ENCODE measurements at regions not wholly inside any gene's neighbourhood (a gene's known extent, or its start where the extent isn't known, plus 50 kb on each side); places are given as distances from the start of the nearest gene placed in this dataset.

DNA sequence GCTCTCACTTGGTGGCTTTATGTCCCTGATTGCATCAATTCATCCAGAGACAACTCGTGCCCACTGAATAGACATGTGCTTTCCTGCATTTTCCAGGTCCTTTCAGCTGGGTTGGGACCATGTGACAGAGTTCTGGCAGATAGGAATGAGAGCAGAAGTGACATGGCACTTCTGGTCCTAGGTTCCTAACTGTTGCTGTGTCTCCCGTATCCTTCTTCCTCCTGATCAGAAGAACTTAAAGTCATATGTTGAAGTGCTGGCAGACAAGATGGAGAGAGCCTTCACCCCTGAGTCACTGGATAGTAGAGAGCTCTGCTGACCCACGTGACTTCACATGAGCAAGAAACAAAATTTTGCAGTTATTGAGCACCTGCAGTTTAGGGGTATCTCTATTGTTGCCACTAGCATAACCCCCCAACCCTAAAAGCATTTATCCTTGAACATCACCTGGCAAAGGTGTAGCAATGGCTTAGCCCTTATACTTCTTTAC, 80.0 kb downstream of the NREP start:
- DNase-seq: no peak

DNA sequence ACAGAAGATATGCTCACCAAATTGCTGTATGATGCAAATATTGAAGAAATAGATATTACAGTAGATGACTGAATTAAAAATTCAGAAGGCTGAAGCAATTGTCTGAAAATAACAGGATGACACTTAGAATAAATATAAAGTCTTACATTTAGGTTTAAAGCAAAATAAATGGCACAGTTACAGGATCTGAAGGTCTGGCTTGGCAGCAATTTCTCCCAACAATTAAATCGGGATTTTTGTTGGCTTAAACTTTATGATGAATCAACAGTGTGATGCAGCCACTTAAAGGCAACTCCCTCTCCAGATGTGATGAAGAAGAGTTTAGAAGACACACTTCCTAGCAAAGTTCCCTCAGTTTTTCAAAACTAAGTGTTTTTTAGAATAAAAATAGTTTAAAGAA, 80.5 kb downstream of the NREP start:
- no peak for DNase-seq

DNA sequence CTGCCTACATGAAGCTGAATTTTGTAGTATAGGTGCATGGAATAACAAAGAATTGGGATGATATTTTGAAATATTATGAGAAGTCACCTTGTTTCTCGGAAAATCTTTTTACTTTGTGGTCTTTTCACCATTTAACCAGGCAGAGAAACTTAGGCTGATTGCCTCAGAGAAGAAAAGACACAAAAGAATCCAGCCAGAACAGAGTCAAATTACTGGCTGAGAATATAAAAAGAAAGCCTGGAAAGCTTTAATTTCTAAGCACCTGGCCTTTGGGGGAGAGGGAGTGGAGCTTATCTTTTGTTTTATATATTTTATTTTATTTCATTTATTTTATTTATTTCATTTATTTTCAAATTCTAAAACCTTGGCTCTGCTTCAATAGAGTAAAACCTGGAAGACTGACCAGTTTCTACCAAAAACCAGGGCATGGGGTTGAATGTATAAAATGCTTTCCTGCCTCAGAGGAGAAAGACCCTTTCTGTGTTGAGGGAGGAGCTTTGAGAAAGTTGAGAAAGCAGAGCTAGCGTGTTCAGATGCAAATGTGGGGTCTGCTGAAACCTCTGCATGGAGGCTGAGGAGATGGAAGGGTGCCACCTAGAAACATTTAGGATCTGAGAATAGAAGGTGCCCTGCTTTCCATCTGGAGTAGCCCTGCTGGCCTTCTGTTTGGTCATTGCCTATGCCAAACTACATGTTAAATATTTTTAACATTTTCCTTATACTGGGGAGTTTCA, 81.6 kb downstream of the NREP start:
- no peak for DNase-seq

DNA sequence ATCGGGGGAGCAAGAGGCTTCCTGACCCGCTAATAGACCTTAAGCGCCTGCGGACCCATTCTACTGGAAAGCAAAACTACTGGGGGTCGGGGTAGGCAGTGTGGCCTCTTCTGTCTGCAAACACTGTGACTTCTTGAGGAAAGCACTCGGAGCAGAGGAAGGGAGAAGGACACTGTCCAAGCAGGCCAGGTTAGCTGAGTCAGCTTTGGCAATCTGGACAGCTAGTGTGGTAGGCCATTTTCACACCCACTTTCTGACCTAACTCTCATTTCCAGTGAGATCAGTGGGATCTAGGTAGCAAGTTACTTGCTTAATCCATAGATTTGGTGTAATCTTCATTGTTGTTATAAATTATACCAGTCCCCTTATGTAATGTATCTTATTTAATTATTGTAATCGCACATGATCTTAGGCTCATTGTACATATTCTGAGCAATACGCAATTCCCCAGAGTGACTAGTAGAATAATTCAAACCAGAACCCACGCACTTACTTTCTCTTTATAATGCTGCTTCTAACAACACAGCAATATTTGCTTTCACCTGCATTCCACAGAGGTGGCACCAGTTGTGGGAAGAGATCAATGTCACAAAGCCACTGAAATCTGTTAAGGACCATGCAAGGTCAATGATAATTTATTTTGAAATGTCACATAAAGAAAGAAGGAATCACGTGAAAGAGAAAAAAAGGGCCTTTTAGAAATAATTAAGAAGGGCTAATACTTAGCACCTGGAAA, 82.9 kb downstream of the NREP start:
- no peak for DNase-seq

DNA sequence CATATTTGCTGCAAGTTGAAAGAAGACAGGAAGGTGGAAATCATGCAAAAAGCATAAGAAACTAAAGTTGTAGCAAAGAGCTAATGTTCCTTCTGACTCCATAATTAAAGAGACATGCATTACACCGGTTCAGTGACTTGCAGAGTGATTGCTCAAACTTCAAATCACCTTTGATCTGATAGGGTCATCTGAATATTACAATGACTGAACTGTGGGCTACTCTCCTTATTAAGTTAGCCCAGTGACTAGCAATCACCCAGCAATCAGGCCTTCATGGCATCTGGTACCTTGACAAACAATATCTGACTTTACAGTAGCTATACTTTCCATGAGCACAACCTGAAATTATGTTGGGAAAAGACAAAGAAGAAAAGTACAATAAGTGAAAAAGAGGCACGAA, 84.9 kb downstream of the NREP start:
- no peak for DNase-seq

DNA sequence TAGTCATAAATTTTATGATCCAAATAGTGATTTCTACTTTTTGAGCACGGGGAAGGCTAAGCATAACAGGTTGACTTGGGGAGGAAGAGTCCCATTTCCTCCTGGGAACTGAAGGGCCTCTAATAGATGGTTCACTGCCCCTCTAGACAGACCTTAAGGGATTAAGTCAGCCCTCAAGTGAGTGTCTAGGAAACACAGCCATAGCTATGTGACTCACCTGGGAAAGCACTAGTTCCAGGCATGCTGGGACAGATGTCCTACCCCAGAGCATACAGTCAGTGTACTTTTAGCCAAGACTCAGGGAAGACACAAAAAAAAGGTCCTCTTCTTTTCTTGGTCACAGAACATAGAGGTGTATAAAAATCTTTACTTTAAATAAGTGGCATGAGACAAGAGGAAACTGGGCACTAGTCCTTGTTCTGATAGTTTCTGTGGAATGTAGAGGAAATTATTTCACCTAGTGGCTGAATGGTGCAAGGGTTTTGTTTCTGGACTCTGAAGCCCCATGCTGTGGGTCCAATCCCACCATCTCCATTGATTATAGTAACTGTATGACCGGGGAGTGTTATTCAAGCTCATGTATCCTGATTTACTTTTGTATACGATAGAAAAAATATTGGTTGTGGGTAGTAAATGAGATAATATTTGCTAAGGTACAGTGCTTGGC, 86.0 kb downstream of the NREP start:
- DNase-seq: no peak

DNA sequence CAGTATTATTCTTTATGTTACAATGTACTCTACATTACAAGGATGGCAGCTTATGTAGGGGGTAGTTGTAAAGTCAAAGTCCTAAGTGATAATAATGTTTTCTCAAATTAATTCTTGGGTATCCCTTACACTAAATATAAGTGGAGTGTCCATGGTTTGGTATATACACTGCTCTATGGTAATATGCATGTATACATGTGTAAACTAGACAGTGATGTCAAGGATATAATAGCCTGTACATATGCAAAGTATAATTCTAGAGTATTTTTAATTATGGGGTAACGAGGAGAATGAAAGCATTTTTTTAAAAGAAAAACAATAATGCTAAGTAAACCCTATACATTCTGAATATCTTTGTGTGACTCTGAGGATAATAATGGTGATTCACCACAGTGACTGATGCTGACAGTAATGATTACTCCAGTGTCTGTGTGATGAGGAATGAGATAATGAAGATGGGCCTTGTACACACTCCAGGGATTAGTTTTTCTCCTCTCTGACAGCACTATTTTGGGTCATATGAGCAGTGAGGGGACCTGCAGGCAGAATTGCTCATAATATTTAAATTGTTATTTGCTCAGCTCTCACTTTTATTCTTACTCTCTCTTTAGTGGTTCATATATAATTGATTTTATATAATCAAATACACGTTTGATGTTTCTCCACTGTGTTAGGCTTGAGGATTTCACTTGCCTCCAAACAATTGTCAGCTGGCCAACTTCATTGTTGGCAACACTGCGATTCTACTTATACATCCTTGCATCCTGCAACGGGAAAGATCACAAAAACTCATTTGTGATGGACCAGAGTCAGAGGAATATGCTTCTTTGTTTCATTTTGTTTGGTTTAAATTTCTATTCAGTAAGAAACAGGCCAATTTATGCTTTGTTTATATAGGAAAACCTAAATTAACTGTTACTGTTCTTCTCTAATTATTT, 88.2 kb downstream of the NREP start:
- no peak for DNase-seq

DNA sequence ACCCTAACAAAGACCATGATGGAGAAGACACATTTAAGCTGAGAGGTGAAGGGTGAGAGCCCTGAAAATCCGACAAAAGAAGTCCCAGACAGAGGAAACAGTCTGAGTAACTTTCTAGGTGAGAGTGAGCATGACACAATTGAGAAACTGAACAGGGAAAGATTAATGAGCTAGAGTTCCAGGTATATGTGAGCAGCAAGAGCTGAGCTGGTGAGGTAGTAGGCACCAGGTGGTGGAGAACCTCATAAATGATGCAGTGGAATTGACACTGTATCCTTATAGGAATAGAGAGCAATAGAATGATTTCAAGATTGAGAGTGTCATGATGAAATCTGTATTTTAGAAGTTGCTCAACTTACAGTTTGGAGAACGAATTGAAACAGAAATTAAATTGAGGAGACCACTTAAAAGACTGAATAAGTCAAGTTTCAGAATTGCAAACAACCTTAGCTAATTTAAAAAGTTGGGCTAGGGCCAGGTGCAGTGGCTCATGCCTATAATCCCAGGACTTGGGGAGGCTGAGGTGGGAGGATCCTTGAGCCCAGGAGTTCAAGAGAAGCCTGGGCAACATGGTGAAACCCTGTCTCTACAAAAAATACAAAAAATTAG, 89.8 kb downstream of the NREP start:
- no peak for DNase-seq

DNA sequence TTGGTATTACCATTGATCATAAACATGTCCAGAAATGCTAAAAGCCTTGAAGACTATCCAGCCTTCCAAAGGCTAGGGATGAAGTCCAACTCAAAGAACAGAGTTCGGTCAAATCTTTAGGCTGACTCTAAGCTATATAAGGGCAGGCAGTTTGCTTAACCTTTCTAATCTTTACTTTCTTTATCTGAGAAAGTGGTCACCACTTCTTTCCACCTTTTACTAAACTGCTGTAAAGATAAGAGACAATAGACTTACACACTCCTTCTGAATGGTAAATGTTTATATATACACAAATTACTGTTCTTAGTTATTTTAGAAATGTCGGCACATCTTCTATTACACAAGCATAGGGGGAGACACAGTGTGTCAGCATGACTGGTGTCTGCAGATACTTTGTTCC, 100.4 kb downstream of the NREP start:
- DNase-seq: no peak

DNA sequence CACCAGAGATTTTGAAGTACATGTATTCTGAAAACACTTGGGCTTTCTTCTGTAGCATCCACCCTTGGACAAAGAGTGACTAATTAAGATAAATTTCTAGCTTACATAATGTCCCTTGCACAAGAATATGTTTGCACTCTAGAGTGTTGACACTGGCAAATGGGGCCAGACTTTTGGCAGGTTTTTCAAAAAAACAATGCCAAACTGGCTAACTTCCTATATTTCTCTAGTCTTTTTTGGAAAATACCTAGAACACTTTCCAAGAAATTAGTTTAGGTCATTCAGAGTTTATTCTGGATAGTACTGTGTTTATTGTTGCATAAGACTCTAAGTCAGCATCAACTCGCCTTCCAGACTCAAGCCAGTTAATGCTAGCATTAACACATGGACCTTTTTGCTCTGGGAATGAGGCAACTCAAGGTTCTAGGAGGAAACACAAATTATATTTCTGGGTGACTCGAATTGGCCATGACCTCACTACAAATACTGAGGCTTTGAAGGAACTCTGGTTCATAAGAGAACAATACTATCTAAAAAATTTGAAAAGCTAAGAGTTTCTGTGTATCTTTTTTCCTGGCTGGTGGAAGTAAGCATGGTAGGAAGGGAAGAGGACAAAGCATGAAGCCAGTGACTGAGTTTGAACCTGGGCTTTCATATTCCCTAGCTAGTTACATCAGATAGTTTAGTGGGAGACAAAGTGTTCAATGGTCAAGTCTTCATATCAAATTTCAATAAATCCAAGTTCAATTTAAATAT, 101.6 kb downstream of the NREP start:
- no peak for DNase-seq

DNA sequence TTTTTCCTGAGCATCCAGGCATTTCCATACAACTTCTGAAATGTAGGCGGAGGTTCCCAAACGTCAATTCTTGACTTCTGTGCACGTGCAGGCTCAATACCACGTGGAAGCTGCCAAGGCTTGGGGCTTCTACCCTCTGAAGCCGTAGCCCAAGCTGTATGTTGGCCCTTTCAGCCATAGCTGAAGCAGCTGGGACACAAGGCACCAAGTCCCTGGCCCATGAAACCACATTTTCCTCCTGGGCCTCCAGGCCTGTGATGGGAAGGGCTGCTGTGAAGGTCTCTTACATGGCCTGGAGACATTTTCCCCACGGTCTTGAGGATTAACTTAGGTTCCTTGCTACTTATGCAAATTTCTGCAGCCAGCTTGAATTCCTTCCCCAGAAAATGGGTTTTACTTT, 103.6 kb downstream of the NREP start:
- no peak for DNase-seq

DNA sequence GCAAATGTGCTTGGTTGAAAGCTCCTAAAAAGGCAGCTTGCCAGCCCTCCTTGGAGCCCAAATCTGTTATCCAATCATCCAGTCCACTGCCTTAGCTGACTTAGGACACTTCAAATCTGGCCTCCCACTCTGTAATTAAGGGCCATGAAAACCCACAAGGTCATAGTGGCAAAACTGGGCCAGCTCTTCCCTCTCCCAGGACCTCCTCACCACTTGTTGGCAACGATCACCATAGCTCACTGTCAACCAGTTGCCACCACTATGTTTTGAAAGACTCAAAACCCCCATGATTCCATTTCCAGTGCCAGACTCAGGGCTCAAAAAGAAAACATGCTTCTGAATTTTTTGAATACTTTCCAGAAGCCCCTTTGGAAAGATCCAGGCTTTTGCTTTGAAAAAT, 107.5 kb downstream of the NREP start:
- DNase-seq: no peak

DNA sequence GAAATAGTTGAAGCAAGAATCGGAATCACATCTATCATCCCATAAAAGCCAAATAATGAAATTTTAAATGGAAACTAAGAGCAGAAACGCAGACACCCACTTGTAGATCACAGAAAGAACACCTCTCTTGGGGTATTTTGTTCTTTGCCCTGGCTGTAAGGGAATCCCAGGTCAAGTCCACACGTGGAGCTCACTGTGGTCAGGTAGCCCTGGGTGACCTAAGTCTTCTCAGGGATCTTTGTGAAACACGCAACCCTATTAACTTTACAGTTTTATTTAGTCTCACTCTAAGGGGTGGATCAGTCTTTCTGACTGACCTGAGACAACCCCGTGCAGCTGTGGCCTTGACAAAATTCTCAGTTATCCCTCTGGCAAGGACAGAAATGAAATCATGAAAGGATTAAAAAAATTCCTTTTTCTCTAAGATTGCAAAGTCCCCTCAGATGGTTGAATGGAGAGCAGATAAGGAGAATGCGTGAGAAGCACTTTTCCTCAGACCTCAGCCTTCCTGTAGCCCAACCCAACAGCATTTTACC, 111.6 kb downstream of the NREP start:
- DNase-seq: no peak

DNA sequence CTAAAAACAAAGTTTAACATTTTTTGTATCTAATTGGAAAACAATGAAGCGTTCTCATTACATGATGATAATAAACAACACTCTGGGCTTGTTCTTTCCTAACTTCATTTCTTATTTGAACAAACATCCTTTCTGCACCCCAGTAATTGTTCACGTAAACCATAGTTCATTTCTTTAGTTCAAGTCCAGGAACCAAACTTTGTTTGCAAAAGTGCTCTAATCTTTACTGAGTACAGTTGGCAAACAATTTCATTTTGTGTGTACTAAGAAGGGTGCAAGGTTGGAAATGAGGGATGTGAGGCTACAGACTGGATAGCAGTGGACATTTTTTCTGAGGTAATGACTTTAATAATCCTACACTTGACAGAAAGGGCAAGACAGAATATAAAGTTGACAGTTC, 113.5 kb downstream of the NREP start:
- no peak for DNase-seq

DNA sequence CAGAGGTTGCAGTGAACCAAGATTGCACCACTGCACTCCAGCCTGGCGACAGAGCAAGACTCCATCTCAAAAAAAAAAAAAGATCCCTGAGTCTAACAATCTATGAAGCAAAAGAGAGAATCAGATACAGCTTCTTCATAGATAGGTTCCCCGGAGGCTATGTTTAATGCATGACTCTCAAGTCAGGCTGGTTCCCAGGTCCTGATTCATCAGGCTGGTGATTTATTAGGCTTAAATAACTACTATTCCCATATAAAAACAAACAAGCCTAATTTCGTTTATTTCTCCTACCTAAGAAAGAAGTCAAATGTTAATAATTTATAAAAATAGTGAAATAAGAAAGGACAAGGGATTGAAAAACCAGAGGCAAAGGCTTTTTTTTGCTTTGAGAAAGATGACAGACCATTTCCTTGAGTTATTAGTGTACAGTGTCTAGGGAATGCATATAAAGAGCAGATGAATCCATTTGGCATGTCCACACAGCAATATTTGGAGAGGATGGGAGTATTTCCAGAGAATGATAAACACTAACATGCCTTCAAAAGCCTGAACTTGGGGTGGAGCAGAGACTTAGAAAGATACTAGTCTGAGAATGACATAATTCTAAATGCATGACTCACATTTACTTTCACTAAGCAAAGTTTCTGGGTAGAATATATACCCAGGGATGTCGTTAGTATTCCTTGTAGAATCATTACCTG, 115.3 kb downstream of the NREP start:
- DNase-seq: no peak

DNA sequence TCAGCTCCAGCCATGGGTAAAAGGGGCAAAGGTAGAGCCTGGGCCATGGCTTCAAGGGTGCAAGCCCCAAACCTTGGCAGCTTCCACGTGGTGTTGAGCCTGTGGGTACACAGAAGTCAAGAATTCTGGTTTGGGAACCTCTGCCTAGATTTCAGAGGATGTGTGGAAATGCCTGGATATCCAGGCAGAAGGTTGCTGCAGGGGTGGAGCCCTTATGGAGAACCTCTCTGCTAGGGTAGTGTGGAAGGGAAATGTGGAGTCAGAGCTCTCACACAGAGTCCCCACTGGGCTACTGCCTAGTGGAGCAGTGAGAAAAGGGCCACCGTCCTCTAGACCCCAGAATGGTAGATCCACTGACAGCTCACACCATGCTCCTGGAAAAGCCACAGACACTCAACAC, 117.1 kb downstream of the NREP start:
- DNase-seq: no peak

DNA sequence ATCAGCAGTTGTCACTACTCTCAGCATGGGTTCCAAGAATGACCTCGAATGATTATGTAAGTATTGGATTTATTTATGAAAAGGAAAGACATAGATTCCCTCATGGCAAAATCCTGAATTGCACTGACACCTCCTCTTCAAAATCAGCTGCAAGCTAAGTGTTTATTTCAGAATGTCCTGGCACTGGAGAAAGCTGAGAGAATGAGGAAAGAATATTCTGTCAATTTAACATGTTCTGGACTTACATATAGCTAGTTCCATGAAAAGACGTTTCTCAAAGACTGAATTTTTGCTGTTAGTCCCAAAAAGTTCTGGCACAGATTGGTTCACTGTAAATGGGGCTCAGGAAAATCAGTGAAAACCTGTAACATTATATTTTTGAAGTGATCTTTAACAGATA, 120.3 kb downstream of the NREP start:
- DNase-seq: no peak

DNA sequence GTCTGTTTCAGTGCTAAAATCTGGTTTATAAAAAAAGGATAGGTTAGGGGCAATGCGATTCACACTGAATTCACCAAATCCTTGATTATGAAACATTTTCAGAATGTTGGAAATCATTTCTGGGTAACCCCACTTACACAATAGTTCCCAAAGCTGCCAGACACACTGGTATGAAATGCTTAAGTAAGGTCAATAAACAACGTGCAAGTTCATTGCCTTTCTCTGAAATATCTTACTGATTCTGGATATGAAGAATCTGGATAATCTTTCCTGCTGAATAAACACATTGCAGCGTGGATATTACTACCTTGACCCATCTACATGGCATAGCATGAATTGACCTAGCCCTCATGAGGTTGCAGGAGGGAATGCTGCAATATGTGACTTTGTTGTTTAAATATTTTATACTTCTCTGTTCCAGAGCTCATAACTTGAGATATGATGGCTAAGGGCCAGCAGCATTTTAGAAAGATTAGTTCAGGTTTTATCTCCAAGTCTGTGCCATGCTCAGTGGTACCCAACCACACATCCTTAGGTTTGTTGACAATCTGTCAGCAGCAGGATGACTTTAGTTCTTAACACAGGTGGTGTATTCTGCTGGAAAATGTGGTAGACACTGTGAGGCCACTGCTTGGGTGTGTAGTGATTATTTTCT, 121.0 kb downstream of the NREP start:
- no peak for DNase-seq

DNA sequence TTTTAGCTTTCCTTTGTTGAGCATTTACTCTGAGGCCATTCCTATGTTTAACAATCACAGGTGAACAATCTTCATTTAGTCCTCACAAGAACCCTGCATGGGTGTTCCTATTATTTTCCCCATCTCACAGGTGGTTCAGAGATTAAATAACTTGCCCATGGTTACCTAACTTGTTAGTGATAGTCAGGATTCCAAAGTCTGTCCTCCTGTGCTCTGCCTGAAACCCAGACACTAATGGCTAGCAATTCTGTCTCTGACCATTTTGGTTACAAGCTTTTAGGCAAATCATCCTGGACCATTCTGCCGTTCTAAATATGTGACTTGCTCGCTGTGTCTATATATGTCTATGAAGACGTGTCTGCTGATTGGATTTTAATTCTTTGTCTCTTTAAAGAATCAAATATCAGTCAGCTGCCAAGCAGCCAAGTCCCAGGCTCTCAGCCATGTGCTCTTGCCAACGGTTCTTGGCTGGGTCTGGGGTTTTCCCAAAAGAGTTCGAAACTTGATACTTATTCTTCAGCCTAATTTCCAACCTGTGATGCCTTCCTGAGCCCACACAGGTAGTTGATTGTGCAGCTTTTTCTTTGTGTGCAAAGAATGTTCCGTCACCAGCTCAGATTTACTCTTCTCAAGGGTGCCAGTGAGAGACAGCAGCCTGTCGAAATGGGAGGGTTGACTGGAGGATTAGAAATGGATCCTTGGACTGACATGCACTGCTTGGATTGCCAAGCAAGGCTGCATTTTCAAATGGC, 121.7 kb downstream of the NREP start:
- DNase-seq: no peak

Data from CD4-positive, alpha-beta T cell treated with Interleukin-4 for 1 hour (primary cell).